D721Med (cell line): ENCODE measurements at regions not wholly inside any gene's neighbourhood (a gene's known extent, or its start where the extent isn't known, plus 50 kb on each side); places are given as distances from the start of the nearest gene placed in this dataset.
A peak's percentile ranks its signal among the peaks of the same experiment; 100 is the strongest.
"Not testable (repeated sequence)": the region's sequence is repeated elsewhere in the genome, so short reads cannot be mapped to it uniquely, and the experiment has no call there.

Source experiments
- DNase-seq: peaks from one replicate; pipeline ENCODE4 v3.0.0; 2011; ENCODE audit warnings: low spot score; ENCODE audit not compliant: insufficient read length
- FAIRE-seq: peaks from 2 replicates; lab custom pipeline; 2011; peaks lifted over from hg19 to GRCh38; lab: Jason Lieb, UNC
- CTCF ChIP-seq: IDR thresholded peaks from 2 replicates; pipeline ENCODE4 v1.5.1; 2012; ENCODE audit warnings: mild to moderate bottlenecking, control low read depth; ENCODE audit not compliant: insufficient read depth; ENCODE audit errors: missing control alignments

GRCh38 chr9:89686126-89686525, 81.3 kb downstream of the GADD45G start:
- TF ChIP-seq CTCF = no peak
- FAIRE-seq (no peak), DNase-seq (no peak)

GRCh38 chr9:89686621-89687020, 81.8 kb downstream of the GADD45G start:
- DNase-seq = no peak
- no peak for FAIRE-seq
- TF ChIP-seq CTCF = no peak

- TF ChIP-seq CTCF = no peak
- DNase-seq = no peak
- FAIRE-seq = no peak
Measured at GRCh38 chr9:89687188-89687587, 82.4 kb downstream of the GADD45G start.

GRCh38 chr9:89687848-89688247, 83.0 kb downstream of the GADD45G start:
- DNase-seq (no peak), FAIRE-seq (no peak)
- no peak for TF ChIP-seq CTCF

GRCh38 chr9:89689321-89689720, 84.5 kb downstream of the GADD45G start:
- DNase-seq, FAIRE-seq: not testable (repeated sequence)

- DNase-seq = no peak
- FAIRE-seq = peak; percentile 70
- no peak for TF ChIP-seq CTCF
Measured at GRCh38 chr9:89690334-89690912, 85.6 kb downstream of the GADD45G start.

- peak; percentile 25 for FAIRE-seq
Measured at GRCh38 chr9:89695441-89695891, 90.7 kb downstream of the GADD45G start.

GRCh38 chr9:89695979-89696378, 91.2 kb downstream of the GADD45G start:
- DNase-seq, FAIRE-seq: not testable (repeated sequence)

More at GRCh38 chr9:89695441-89695891, 90.7 kb downstream of the GADD45G start:
- no peak for TF ChIP-seq CTCF
- DNase-seq = no peak
